ENCODE measurements at regions not wholly inside any gene's neighbourhood (a gene's known extent, or its start where the extent isn't known, plus 50 kb on each side); places are given as distances from the start of the nearest gene placed in this dataset.
"Not testable (repeated sequence)": the region's sequence is repeated elsewhere in the genome, so short reads cannot be mapped to it uniquely, and the experiment has no call there.

DNA sequence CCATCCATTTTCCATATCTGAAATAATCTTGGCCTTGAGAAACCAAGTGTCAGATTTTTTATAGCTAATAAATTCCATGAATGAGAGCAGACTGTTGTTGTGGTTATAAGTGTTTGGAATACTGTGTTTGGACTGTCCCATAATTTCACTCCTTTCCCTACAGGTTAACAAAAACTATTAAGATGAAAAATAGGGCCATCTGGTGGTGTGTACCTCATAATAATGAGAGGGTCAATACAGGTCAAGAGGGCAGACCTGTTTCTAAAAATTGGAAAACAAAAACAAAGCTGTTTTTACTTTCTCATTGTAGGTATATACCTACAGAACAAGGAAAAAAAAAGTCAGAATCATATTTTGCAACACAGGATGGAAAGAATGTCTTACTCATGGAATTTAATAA, 553.8 kb upstream of the SGO1 start:
- no peak for DNase-seq (ENCODE audit: low read depth in 2 of 2)

DNA sequence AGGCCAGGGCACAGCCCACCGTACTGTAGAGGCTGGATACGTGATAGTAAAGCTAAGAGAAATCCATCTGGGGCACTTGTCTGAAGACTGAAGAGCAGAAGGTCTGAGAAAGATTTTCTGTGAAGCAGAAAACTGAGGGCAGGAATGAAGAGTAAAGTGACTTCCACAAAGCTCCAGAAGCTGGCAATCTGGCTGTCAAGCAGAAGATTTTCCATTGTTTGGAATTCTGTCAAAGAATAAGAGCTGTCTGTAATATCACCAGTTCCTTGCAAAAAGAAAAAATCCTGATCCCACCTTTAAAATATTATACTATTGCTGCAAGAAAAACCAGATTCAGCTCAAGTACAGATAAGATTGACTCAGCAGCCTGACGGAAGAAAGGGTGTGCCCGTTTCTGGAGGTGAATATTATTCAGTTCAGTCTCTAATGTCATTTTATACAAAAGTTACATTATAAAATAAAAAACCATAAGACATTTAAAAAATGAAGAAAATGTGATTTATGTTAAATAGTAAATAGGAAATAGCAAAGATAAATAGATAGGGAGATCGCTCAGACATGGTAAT, 550.4 kb upstream of the SGO1 start:
- DNase-seq (ENCODE audit: low read depth in 2 of 2): no peak

GRCh38 chr3:20729185-20729584, 543.2 kb upstream of the SGO1 start:
- DNase-seq (ENCODE audit: low read depth in 2 of 2): no peak

DNA sequence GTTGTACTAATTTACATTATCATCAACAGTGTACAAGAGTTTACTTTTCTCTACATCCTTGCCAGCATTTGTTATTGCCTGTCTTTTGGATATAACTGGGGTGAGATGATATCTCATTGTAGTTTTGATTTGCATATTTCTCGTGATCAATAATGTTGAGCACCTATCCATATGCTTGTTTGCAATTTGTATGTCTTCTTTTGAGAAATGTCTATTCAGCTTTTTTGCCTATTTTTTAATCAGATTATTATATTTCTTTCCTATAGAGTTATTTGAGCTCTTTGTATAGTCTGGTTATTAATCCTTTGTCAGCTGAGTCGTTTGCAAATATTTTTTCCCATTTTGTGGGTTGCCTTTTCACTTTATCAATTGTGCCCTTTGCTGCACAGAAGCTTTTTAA, 540.8 kb upstream of the SGO1 start:
- DNase-seq (ENCODE audit: low read depth in 2 of 2): no peak

- DNase-seq (ENCODE audit: low read depth in 2 of 2): no peak
These were observed 538.2 kb upstream of the SGO1 start for GRCh38 chr3:20724241-20724640.

DNA sequence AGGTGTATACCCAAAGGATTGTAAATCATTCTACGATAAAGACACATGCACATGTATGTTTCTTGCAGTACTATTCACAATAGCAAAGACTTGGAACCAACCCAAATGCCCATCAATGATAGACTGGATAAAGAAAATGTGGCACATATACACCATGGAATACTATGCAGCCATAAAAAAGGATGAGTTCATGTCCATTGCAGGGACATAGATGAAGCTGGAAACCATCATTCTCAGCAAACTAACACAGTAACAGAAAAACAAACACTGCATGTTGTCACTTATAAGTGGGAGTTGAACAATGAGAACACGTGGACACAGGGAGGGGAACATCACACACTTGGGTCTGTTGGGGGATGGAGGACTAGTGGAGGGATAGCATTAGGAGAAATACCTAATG, 530.4 kb upstream of the SGO1 start:
- not testable (repeated sequence) for DNase-seq (ENCODE audit: low read depth in 2 of 2)

- DNase-seq (ENCODE audit: low read depth in 2 of 2): no peak
These were observed 515.6 kb upstream of the SGO1 start for GRCh38 chr3:20701641-20702040.

GRCh38 chr3:20700714-20701113, 514.7 kb upstream of the SGO1 start:
- DNase-seq (ENCODE audit: low read depth in 2 of 2): no peak

DNA sequence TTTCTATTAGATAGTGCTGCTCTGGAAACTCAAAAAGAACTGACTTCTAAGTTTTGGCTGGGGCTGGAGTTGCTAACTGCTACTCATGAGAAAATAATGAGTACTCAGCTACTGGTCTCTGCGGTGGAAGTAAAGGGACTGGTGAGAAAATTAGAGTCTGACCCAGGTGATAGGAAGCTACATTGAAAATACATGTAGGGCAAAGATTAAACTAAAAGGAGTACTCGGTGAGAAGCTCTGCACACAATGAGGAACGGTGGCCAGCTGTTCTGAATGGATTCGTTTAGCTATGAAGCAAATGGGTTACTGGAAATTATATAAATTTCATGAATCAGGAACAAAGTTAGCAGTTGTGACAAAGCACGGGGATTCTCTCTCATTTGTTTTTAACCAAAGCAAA, 512.9 kb upstream of the SGO1 start:
- no peak for DNase-seq (ENCODE audit: low read depth in 2 of 2)

DNA sequence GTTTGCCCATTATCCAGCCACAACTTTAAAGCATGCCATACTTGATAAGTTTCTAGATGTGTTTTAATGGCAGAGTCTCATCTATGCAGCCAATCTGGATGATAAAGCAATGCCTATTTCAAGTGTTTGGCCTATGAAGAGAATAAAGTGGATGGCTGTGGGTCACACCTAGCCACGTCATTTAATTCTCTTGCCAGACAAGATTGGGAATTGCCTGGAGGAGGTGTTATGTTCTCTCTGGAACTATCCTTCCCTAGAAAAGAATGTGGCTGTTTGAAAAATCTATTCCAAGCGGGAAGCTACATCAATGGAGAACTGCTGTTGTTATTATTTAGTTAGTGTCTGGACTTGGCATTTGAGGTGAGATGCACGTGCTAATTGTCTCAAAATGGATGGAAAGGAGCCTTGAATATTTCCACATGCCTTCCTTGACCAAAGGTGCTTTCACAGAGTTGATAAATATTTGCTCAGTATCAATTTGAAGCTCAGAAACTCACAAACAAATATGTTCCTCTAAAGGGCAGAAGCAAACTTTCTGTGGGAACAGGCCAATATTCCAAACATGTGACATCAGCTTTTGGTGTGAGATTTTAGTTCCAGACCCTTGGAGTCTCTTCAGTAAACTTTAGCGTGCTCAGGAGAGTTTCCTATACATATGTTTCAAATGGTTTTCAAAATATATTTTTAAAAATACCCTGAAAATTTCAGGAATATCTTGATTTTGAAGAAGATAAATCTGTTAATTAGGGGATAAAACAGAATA, 510.6 kb upstream of the SGO1 start:
- DNase-seq (ENCODE audit: low read depth in 2 of 2): no peak

DNA sequence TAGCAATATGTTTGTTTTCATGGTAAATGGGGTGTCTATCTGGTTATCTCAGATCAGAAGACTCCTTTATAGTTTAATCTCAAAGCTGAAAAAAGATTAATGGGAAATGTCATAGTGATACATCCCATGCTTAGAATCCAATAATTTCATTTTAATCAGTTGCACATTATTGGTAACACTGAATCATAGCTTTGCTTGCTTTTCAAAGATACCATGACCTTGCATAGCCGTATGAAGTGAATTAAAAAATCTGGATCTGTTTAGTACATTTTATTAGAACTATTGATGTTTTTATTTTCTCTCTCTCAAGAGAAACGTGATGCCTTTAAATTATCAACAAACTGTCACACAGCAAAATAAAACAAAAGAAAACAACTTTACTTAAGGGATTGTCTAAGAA, 506.7 kb upstream of the SGO1 start:
- DNase-seq (ENCODE audit: low read depth in 2 of 2): no peak

DNA sequence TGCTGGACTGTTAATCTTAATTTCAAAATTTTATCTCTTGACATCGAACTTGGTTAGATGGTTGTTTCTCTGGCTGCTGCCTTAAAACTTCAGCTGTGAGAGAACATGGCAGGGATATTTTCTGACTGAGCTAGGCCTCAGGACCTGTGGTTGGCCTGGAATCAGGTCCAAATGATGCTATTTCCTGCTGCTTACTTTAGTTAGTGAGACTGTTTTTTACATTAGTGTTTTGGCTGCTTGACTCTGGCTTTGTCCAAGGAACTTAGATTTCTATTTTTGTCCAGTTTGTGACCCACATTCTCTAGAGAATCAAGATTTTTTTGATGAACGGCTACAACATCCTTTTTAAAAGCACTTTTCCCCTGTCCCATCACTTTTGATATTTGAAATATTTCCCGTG, 497.9 kb upstream of the SGO1 start:
- no peak for DNase-seq (ENCODE audit: low read depth in 2 of 2)

GRCh38 chr3:20682573-20682972, 496.6 kb upstream of the SGO1 start:
- no peak for DNase-seq (ENCODE audit: low read depth in 2 of 2)

GRCh38 chr3:20680990-20681628, 495.1 kb upstream of the SGO1 start:
- no peak for DNase-seq (ENCODE audit: low read depth in 2 of 2)

DNA sequence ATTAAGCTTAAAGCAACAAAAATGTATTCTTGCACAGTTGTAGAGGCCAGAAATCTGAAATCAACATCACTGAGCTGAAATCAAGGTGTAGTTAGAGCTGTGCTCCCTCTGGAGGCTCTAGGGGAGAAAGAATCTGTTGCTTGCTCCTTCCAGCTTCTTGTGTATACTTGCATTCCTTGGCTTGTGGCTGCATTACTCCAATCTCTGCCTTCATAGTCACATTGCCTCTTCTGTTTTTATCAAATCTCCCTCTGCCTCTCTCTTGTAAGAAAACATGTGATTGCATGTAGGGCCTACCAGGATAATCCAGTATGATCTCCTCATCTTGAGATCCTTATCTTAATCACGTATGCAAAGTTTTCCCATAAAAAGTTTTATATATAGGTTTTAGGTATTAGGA, 487.9 kb upstream of the SGO1 start:
- DNase-seq (ENCODE audit: low read depth in 2 of 2): no peak

DNA sequence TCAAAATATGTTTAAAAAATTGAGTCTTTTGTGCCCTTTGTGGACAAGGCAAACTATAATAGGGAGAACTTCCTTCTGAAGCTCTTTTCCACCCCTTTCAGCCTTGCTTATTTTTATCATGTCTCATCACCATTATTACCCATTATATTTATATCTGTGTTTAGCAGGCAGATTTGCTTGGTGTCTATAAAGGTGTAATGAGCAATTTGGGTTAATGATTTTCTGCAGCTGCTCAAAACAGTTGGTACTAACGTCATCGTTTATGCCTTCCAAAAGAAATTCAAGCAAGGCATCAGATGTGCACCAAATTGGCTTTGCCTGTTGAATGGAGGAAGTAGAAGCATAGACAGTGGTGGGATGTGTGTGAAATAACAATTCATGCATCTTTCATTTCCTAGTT, 483.7 kb upstream of the SGO1 start:
- DNase-seq (ENCODE audit: low read depth in 2 of 2): no peak

DNA sequence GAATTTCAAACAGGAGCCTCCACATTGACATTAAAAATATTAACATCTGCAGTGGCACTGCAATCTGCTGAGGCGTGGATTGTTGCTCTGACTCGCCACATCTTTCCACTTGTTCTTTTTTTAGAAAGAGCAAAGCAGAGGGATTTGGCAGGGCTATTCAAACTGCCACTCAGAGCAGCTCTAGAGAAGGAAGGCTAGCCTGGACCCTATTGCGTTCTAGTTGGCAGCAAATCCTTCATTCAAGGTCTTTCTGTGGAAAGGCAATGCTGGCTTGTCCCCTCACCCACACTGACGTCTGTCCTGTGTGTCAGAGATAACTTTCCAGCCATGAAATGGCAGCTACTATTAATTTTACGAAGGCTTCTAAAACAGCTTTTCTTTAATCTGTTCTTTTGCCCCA, 483.2 kb upstream of the SGO1 start:
- no peak for DNase-seq (ENCODE audit: low read depth in 2 of 2)

DNA sequence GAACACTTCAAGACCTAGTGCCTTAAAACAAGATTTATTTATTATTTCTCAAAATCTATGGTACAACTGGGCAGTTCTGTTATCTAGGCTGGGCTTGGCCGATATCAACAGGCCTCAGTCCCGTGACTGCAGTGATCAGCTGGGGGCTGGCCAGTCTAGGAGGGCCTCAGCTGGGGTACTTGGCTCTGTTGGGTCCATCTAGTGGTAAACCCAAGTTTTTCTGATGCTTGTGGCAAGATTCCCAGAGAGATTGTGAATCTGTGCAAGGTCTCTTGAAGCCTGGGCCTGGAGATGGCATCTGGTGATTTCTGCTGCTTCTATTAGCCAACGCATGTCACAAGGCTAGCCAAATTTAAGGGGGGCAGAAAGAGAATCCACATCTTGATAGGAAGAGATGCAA, 482.4 kb upstream of the SGO1 start:
- DNase-seq (ENCODE audit: low read depth in 2 of 2): no peak

GRCh38 chr3:20666091-20666490, 480.1 kb upstream of the SGO1 start:
- DNase-seq (ENCODE audit: low read depth in 2 of 2): no peak

GRCh38 chr3:20658491-20658890, 472.5 kb upstream of the SGO1 start:
- no peak for DNase-seq (ENCODE audit: low read depth in 2 of 2)

GRCh38 chr3:20657560-20657959, 471.6 kb upstream of the SGO1 start:
- no peak for DNase-seq (ENCODE audit: low read depth in 2 of 2)

GRCh38 chr3:20652231-20652986, 466.4 kb upstream of the SGO1 start:
- no peak for DNase-seq (ENCODE audit: low read depth in 2 of 2)

GRCh38 chr3:20648921-20649381, 462.9 kb upstream of the SGO1 start:
- DNase-seq (ENCODE audit: low read depth in 2 of 2): no peak

Data from activated CD4-positive, alpha-beta T cell treated with anti-CD3 and anti-CD28 coated beads for 24 hours (primary cell).